ENCODE measurements at regions not wholly inside any gene's neighbourhood (a gene's known extent, or its start where the extent isn't known, plus 50 kb on each side); places are given as distances from the start of the nearest gene placed in this dataset.

DNA sequence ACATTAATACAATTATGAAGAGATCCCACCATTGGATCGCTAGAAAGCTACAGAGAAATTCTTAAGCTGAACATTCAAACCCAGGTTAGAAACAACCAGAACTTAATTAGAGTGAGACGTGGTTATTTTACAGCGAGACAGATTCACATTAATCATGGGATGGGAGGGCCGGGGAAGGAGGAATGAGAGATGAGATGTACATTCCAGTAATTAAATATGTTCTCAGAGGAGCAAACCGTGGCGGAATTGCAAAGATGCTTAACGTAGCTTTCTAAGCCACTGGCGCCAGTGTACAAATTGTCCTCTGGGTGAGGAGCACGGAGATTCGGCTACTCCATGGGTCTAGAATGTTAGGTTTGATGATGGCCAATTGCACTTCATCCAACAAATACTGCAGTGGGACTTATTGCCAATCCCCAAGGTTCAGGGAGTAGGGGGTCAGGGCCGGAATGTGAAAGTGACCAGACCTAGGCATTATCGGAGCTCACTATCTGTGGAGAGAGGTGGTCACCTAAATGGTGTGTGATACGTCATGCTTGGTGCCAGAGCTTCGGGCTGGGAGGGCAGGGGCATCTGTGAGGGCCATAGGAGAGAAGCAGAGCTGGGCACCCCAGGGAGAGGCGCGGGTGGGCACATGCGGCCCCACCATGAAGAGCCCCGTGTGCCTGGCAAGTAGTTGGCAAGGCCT, 114.7 kb downstream of the EDN3 start:
- Histone ChIP-seq H3K27ac (ENCODE audit: low read depth, low read length) (no peak overlapping the region), H3K4me1 (ENCODE audit: control insufficient read depth, insufficient read depth, low read length) (peaks cover 8% of the 10 kb centered on the region; the same call in 1 of the 2 replicates), H3K9me3 (ENCODE audit: control insufficient read depth, insufficient read depth, low read depth, low read length) (no peaks in the 10 kb centered on the region), H3K36me3 (ENCODE audit: control insufficient read depth, insufficient read depth, low read length) (no peaks in the 10 kb centered on the region), H3K27me3 (ENCODE audit: control insufficient read depth, insufficient read depth, low read length) (peaks cover 19% of the 10 kb centered on the region; the same call in 1 of the 2 replicates), H3K9ac (ENCODE audit: low read length) (no peak overlapping the region), H3K4me3 (ENCODE audit: low read depth, low read length) (no peak overlapping the region)

DNA sequence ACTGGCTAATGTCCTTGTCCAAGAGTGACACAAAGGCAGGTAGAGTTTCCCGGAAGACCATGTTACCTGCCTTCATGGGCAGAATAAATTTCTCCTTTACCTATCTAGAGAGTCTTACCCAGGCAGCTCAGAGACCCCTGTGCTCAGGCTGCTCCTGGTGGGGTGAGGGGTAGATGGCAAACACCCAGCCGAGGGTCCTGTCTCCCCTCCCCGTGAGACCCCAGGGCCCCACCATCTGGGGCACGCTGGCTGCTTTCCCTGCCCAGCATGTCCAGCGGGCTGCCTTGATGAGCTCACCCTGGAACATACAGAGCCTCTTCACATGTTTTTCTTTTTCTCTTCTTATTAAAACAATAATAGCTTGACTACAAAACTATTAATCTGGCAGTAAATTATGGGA, 116.5 kb downstream of the EDN3 start:
- H3K4me3 ChIP-seq (ENCODE audit: low read depth, low read length), result no peak overlapping the region
- peaks cover 19% of the 10 kb centered on the region; the same call in 1 of the 2 replicates for H3K27me3 ChIP-seq (ENCODE audit: control insufficient read depth, insufficient read depth, low read length)
- H3K4me1 ChIP-seq (ENCODE audit: control insufficient read depth, insufficient read depth, low read length), result peaks cover 8% of the 10 kb centered on the region; the same call in 1 of the 2 replicates
- no peak overlapping the region for H3K27ac ChIP-seq (ENCODE audit: low read depth, low read length)
- no peaks in the 10 kb centered on the region for H3K36me3 ChIP-seq (ENCODE audit: control insufficient read depth, insufficient read depth, low read length)
- H3K9me3 ChIP-seq (ENCODE audit: control insufficient read depth, insufficient read depth, low read depth, low read length), result no peaks in the 10 kb centered on the region
- H3K9ac ChIP-seq (ENCODE audit: low read length), result no peak overlapping the region

DNA sequence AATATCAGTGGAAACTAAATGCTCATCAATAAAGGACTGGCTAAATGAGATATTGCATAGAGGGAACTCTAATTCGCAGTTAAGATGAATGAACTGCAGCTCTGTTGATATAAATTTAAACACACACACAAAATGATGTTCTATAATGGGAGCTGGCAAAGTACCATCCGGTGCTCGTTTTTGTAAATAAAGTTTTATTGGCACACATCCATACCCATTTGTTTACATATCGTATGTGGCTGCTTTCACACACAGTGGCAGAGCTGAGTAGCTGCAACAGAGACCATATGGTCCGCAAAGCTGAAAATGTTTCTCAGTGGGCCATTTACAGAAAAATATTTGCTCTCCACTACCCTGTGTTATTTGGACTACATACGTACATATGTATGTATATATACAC, 120.7 kb downstream of the EDN3 start:
- Histone ChIP-seq H3K36me3 (ENCODE audit: control insufficient read depth, insufficient read depth, low read length) (no peaks in the 10 kb centered on the region), H3K27me3 (ENCODE audit: control insufficient read depth, insufficient read depth, low read length) (peaks cover 19% of the 10 kb centered on the region; the same call in 1 of the 2 replicates), H3K9me3 (ENCODE audit: control insufficient read depth, insufficient read depth, low read depth, low read length) (no peaks in the 10 kb centered on the region), H3K4me3 (ENCODE audit: low read depth, low read length) (no peak overlapping the region), H3K27ac (ENCODE audit: low read depth, low read length) (no peak overlapping the region), H3K4me1 (ENCODE audit: control insufficient read depth, insufficient read depth, low read length) (no peaks in the 10 kb centered on the region), H3K9ac (ENCODE audit: low read length) (no peak overlapping the region)

DNA sequence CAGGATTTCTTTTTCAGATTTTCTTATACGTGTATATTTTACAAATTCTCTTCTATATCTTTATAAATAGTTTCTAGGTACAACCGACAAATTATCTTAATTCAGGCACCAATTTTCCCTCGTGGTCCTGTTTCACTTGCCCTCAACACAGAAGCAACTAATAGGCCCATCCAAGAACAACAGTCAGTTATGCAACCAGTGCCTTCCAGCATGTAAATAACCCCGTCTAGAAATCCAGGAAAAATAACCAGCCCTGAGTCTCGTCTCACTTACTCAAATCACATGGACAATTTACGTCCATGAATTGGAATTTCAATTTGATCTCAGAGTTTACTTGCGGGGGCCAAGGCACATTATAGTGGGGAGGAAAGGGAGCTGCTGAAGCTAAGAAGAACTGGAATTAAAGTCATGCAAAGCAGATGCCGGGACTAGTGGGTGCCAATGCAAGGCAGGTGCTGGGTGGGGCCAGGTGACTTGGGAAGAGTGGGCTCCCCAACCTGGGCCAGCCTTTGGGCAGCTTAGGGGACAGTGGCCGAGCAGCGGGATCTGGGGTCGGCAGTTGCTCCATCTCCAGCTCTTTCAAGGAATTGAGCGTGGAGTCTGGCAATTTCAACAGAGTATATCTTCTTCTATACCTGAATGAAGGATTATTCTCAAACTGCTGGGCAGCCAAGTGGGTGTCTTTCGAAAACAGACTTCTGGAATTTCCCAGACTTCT, 121.7 kb downstream of the EDN3 start:
- no peak overlapping the region for H3K4me3 ChIP-seq (ENCODE audit: low read depth, low read length)
- no peak overlapping the region for H3K9ac ChIP-seq (ENCODE audit: low read length)
- no peaks in the 10 kb centered on the region for H3K4me1 ChIP-seq (ENCODE audit: control insufficient read depth, insufficient read depth, low read length)
- peaks cover 19% of the 10 kb centered on the region; the same call in 1 of the 2 replicates for H3K27me3 ChIP-seq (ENCODE audit: control insufficient read depth, insufficient read depth, low read length)
- H3K27ac ChIP-seq (ENCODE audit: low read depth, low read length), result no peak overlapping the region
- H3K9me3 ChIP-seq (ENCODE audit: control insufficient read depth, insufficient read depth, low read depth, low read length), result no peaks in the 10 kb centered on the region
- no peaks in the 10 kb centered on the region for H3K36me3 ChIP-seq (ENCODE audit: control insufficient read depth, insufficient read depth, low read length)

DNA sequence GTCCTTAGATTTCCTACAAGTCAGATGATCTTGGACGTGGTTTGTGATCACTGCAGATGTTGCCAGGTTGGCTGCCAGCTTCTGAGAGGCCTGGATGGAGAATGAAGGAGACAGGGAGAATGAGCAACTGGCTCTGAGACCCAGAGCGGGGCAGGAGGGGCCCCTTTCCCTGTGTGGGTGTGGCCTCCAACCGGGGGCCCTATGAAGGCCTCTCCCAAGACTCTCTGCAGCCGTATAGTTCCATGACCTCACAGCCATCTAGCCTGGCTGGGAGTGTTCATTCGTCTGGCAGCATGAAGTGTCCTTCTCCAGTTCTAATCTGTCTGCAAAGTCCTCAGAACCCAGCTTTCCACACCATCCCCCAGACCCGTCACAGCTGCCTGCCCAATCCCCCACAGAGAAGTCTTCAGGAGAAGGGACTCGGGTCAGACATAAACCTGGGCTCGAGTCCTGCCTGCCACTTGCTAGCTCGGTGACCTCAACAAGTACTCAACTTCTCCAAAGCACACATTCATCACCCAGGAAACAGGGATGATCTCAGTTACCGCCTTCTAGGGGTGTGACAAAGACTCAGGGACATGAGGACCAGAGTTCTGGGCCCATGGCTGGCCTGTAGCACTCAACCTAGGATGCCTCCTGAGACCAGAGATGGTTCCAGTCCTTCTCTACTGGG, 122.6 kb downstream of the EDN3 start:
- Histone ChIP-seq H3K36me3 (ENCODE audit: control insufficient read depth, insufficient read depth, low read length) (no peaks in the 10 kb centered on the region), H3K27ac (ENCODE audit: low read depth, low read length) (no peak overlapping the region), H3K4me3 (ENCODE audit: low read depth, low read length) (no peak overlapping the region), H3K9ac (ENCODE audit: low read length) (no peak overlapping the region), H3K4me1 (ENCODE audit: control insufficient read depth, insufficient read depth, low read length) (no peaks in the 10 kb centered on the region), H3K9me3 (ENCODE audit: control insufficient read depth, insufficient read depth, low read depth, low read length) (no peaks in the 10 kb centered on the region), H3K27me3 (ENCODE audit: control insufficient read depth, insufficient read depth, low read length) (peaks cover 13% of the 10 kb centered on the region; the same call in 1 of the 2 replicates)

DNA sequence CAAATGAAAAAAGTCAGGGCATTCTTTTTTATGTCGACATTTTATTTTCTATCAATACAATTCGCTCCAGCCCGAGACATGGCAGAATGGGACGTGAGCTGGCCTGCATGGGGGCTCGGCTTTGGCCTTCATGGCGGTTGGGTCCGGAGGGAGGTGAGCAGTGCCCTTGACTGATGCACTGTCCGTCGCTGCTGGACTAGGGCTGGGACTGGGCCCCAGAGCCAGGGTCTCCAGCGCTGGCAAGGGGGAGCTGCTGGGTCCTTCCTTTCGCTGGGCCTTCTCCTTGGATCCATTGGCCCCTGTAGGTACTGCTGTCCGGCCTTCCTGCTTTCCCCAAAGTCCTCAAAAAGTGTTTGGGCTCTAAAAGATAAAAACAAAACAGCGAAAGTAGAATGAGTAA, 124.6 kb downstream of the EDN3 start:
- H3K9me3 ChIP-seq (ENCODE audit: control insufficient read depth, insufficient read depth, low read depth, low read length), result no peaks in the 10 kb centered on the region
- no peaks in the 10 kb centered on the region for H3K36me3 ChIP-seq (ENCODE audit: control insufficient read depth, insufficient read depth, low read length)
- no peak overlapping the region for H3K9ac ChIP-seq (ENCODE audit: low read length)
- no peak overlapping the region for H3K4me3 ChIP-seq (ENCODE audit: low read depth, low read length)
- H3K27ac ChIP-seq (ENCODE audit: low read depth, low read length), result no peak overlapping the region
- H3K27me3 ChIP-seq (ENCODE audit: control insufficient read depth, insufficient read depth, low read length), result no peaks in the 10 kb centered on the region
- H3K4me1 ChIP-seq (ENCODE audit: control insufficient read depth, insufficient read depth, low read length), result no peaks in the 10 kb centered on the region

DNA sequence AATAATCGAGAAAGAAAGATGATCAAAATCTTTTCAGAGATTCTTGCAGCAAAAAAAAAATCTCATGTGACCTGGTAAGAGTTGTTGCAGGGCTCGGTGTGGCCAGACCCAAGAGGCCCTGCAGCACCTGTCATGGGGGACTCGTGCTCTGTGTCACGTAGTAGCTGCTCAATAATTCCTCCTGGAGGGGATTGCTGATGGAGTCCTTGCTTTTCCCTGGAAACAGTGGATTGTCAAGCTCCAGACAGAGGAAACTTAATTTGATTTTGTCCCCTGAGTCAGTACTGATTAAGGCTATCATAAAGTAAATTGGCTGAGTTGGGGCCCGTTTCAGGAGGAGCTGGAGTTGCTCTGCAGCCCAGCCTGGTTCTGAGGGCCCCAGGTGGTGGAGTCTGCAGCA, 125.2 kb downstream of the EDN3 start:
- no peaks in the 10 kb centered on the region for H3K36me3 ChIP-seq (ENCODE audit: control insufficient read depth, insufficient read depth, low read length)
- H3K4me1 ChIP-seq (ENCODE audit: control insufficient read depth, insufficient read depth, low read length), result no peaks in the 10 kb centered on the region

DNA sequence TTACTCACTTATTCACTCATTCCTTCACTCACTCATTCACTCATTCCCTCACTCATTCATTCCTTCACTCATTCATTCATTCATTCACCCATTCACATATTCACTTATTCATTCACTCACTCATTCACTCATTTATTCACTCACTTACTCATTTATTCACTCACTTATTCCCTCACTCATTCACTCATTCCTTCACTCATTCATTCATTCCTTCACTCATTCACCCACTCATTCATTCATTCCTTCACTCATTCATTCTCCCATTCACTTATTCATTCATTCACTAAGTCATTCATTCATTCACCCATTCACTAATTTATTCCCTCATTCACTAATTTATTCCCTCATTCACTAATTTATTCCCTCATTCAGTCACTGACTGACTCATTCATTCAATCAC, 127.6 kb downstream of the EDN3 start:
- Histone ChIP-seq H3K9me3 (ENCODE audit: control insufficient read depth, insufficient read depth, low read depth, low read length) (no peaks in the 10 kb centered on the region), H3K27me3 (ENCODE audit: control insufficient read depth, insufficient read depth, low read length) (no peaks in the 10 kb centered on the region), H3K27ac (ENCODE audit: low read depth, low read length) (no peak overlapping the region), H3K9ac (ENCODE audit: low read length) (no peak overlapping the region), H3K36me3 (ENCODE audit: control insufficient read depth, insufficient read depth, low read length) (no peaks in the 10 kb centered on the region), H3K4me3 (ENCODE audit: low read depth, low read length) (no peak overlapping the region), H3K4me1 (ENCODE audit: control insufficient read depth, insufficient read depth, low read length) (no peaks in the 10 kb centered on the region)

More for the DNA sequence above, 125.2 kb downstream of the EDN3 start:
- no peak overlapping the region for H3K27ac ChIP-seq (ENCODE audit: low read depth, low read length)
- H3K4me3 ChIP-seq (ENCODE audit: low read depth, low read length), result no peak overlapping the region
- H3K9me3 ChIP-seq (ENCODE audit: control insufficient read depth, insufficient read depth, low read depth, low read length), result no peaks in the 10 kb centered on the region
- H3K27me3 ChIP-seq (ENCODE audit: control insufficient read depth, insufficient read depth, low read length), result no peaks in the 10 kb centered on the region
- no peak overlapping the region for H3K9ac ChIP-seq (ENCODE audit: low read length)

DNA sequence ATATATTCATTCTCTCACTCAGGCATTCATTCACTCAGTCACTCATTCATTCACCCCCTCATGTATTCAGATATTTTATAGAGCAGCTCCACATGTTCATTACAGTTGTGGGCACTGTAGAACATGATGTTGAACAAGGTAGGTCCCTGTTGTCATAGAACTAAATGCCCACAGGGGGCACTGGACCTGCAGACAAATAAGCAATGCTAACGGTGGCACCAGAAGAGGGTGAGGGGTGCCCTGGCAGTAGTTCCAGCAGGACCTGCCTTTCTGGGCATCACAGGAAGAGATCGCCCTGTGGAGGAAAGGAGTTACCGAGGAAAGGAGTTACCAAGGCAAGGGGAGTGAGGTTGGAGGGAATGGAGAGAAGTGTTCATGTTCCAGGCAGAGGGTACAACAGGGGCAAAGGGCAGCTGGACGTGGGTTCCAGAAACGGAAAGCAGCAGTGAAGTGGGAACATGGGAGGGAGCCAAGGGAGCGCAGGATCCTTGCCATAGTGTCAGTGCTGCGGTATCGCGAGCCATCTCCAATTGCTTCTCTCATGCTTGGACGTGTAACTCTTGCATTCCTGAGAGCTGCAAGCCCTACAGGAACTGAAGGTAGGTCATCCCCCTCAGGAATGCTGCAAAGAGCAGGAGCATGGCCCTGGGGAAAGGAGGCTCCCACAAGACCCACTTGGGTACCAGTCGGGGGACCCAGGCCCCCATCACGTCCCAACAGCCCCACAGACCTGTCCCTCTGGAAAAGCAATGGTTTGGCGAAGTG, 128.2 kb downstream of the EDN3 start:
- Histone ChIP-seq H3K4me3 (ENCODE audit: low read depth, low read length) (no peak overlapping the region), H3K27me3 (ENCODE audit: control insufficient read depth, insufficient read depth, low read length) (no peaks in the 10 kb centered on the region)

DNA sequence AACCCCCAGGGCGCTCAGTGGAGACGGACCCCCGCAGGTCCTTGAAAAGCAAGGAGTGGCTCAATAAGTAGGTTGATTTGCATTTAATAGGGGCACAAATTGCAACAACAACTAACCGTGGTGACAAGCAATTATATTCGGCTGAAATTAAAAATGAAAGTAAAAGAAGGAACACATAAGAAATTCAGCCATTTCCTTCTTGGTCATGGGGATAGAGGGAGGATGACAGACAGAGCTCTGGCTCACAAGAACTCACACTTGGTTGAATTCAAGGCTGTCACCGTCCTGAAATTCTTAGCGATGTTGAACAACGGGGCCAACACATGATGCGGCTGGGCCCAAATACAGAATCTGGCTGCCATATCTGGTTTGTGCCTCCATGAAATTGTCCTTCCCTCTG, 129.0 kb downstream of the EDN3 start:
- no peak overlapping the region for H3K4me3 ChIP-seq (ENCODE audit: low read depth, low read length)
- no peaks in the 10 kb centered on the region for H3K4me1 ChIP-seq (ENCODE audit: control insufficient read depth, insufficient read depth, low read length)
- no peaks in the 10 kb centered on the region for H3K27me3 ChIP-seq (ENCODE audit: control insufficient read depth, insufficient read depth, low read length)
- H3K36me3 ChIP-seq (ENCODE audit: control insufficient read depth, insufficient read depth, low read length), result no peaks in the 10 kb centered on the region
- H3K27ac ChIP-seq (ENCODE audit: low read depth, low read length), result no peak overlapping the region
- H3K9ac ChIP-seq (ENCODE audit: low read length), result no peak overlapping the region
- H3K9me3 ChIP-seq (ENCODE audit: control insufficient read depth, insufficient read depth, low read depth, low read length), result no peaks in the 10 kb centered on the region

More for the DNA sequence above, 128.2 kb downstream of the EDN3 start:
- Histone ChIP-seq H3K9me3 (ENCODE audit: control insufficient read depth, insufficient read depth, low read depth, low read length) (no peaks in the 10 kb centered on the region), H3K27ac (ENCODE audit: low read depth, low read length) (no peak overlapping the region), H3K9ac (ENCODE audit: low read length) (no peak overlapping the region), H3K4me1 (ENCODE audit: control insufficient read depth, insufficient read depth, low read length) (no peaks in the 10 kb centered on the region), H3K36me3 (ENCODE audit: control insufficient read depth, insufficient read depth, low read length) (no peaks in the 10 kb centered on the region)

All from HUES6 (cell line).